IPS-18a (cell line): ENCODE measurements at regions not wholly inside any gene's neighbourhood (a gene's known extent, or its start where the extent isn't known, plus 50 kb on each side); places are given as distances from the start of the nearest gene placed in this dataset.
"Not testable (repeated sequence)": the region's sequence is repeated elsewhere in the genome, so short reads cannot be mapped to it uniquely, and the experiment has no call there.

Experiments
- H3K27ac ChIP-seq: one replicate; pipeline ENCODE4 v1.5.1; 2013; ENCODE audit warnings: low read length
- H3K27me3 ChIP-seq: one replicate; pipeline ENCODE4 v1.6.1; 2013; ENCODE audit warnings: mild to moderate bottlenecking, low read length; ENCODE audit not compliant: control insufficient read depth, insufficient read depth
- H3K36me3 ChIP-seq: one replicate; pipeline ENCODE4 v1.6.1; 2013; ENCODE audit warnings: low read depth, low read length; ENCODE audit not compliant: control insufficient read depth
- H3K4me1 ChIP-seq: one replicate; pipeline ENCODE4 v1.6.1; 2013; ENCODE audit warnings: low read depth, low read length; ENCODE audit not compliant: control insufficient read depth
- H3K4me3 ChIP-seq: one replicate; pipeline ENCODE4 v1.5.1; 2013; ENCODE audit warnings: low read length
- H3K9ac ChIP-seq: one replicate; pipeline ENCODE4 v1.6.1; 2013; ENCODE audit warnings: mild to moderate bottlenecking, low read length, moderate library complexity
- H3K9me3 ChIP-seq: one replicate; pipeline ENCODE4 v1.6.1; 2013; ENCODE audit warnings: low read depth, low read length; ENCODE audit not compliant: control insufficient read depth

DNA sequence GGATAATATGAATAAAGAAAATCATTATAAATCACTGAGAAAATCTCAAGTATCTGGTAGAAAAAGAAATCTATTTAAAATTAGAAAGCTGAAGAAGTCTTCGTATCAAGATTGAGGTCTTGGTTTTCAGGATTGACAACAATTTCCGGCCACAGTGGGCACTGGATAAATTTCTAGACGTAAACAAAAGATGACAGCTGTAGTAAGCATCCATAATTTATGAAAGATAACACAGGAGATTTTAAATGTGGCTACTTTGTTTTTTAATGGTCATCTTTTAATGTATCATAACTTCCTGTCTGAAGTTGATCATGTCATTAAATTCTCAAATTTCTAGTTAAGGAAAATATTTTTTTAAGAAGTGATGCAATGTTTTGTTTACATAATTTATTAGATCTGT, 444.2 kb downstream of the HTR1B start:
- Histone ChIP-seq H3K27me3 (no peaks in the 10 kb centered on the region), H3K36me3 (no peaks in the 10 kb centered on the region), H3K9ac (no peak overlapping the region), H3K9me3 (no peaks in the 10 kb centered on the region), H3K27ac (no peak overlapping the region), H3K4me3 (no peak overlapping the region), H3K4me1 (no peaks in the 10 kb centered on the region)

DNA sequence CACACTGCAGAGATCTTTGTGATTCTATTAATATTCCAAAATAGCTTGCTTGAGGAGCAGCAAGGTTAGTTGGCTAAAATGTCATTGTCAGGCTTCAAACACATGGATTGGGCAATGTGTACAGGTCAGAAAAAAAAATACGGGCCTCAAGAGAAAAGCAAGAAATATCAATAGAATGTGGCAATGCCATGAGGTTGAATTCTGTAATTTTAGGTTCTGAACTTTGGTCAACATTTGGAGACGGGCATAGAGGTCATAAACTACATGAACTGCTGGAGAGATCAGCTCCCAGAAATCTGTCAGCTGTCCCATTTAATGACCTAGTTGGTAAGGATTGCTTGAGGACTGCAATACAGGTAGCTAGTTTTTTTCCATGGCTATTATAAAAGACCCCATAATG, 445.8 kb downstream of the HTR1B start:
- no peak overlapping the region for H3K9ac ChIP-seq
- H3K27me3 ChIP-seq = no peaks in the 10 kb centered on the region
- H3K36me3 ChIP-seq = no peaks in the 10 kb centered on the region
- H3K4me1 ChIP-seq = no peaks in the 10 kb centered on the region
- no peaks in the 10 kb centered on the region for H3K9me3 ChIP-seq
- H3K4me3 ChIP-seq = no peak overlapping the region
- H3K27ac ChIP-seq = no peak overlapping the region

DNA sequence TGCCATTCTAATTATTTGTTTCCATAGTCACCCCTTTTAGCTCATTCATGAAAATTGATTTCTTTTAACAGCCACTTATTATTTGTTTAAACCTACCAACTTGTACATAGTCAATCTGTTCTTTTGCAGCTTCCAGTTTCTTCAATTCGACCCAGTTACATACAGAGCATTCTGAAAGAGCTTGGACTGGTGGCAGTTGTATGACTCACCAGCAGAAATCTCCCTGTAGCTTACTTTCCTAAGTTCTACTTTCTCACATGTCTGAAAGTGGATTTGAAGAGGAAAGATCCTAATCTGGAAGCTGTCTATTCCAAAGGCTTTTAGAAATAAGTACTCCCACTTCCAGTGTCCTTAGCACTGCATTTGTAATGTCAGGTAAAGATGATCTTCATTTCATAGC, 447.9 kb downstream of the HTR1B start:
- no peaks in the 10 kb centered on the region for H3K4me1 ChIP-seq
- H3K36me3 ChIP-seq = no peaks in the 10 kb centered on the region

DNA sequence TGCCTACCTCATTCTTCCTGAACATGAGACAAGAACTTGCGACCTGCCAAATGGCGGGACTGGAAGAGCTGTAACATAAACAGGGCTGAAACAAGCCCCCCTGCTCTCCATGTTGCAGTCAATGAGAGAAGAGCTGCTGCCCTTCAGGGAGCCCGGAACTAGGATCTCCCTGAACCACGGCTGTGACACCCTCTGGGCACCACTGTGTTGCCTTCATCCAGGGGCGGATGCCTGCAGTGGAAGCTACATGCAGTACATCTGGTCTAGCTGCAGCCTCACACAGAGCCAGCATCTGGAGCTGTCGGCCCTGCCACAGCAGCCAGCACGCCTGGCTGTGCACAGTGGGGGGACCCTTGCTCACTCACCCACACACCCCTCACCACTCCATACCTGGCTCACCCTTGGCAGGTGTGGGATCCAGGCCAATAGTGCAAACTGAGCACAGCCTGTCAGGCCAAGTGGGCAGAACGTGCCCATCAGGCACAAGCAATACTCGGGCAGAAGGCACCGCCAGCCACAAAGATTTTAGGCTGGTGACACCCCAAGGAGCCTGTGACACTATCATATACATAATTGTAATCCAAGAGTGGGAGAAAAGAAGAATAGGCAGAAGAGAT, 451.3 kb downstream of the HTR1B start:
- H3K27me3 ChIP-seq = no peaks in the 10 kb centered on the region
- H3K9ac ChIP-seq = no peak overlapping the region
- no peak overlapping the region for H3K27ac ChIP-seq
- H3K4me1 ChIP-seq = no peaks in the 10 kb centered on the region
- no peaks in the 10 kb centered on the region for H3K36me3 ChIP-seq
- no peak overlapping the region for H3K4me3 ChIP-seq
- peaks cover 5% of the 10 kb centered on the region for H3K9me3 ChIP-seq

More for the DNA sequence above, 447.9 kb downstream of the HTR1B start:
- Histone ChIP-seq H3K4me3 (no peak overlapping the region), H3K27ac (no peak overlapping the region), H3K27me3 (no peaks in the 10 kb centered on the region), H3K9ac (no peak overlapping the region), H3K9me3 (peaks cover 5% of the 10 kb centered on the region)

DNA sequence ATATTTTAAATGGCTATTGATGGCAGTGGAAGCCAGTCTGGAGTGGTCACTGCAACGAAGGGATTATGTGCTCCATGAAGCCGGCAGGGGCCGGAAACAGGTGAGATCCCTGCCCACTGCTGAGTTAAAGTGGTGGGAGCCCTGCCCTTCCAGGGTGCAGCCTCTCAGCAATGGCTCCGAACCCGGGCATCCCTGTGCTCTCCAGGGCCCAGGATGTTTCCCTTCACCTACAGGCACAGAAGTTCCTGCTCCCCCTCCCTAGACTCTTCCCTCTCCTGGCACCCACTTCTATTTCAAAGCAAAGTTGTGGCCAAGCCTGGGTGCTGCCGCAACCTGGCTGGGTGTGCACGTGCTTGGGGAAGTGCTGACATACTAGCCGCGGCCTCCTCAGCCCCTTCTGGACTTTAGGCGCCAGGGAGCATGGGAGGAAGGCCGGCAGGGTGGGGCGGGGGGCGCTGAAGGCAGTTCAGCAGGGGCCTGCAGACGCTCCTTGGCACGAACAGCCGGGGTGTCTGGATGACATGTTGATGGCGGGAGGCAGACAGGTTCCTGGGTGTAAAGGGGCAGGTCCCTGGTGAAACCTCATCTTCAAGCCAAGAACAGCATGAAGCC, 452.3 kb downstream of the HTR1B start:
- Histone ChIP-seq H3K4me1 (no peaks in the 10 kb centered on the region), H3K9ac (no peak overlapping the region), H3K9me3 (peaks cover 8% of the 10 kb centered on the region), H3K27ac (no peak overlapping the region), H3K36me3 (no peaks in the 10 kb centered on the region), H3K27me3 (no peaks in the 10 kb centered on the region), H3K4me3 (no peak overlapping the region)

DNA sequence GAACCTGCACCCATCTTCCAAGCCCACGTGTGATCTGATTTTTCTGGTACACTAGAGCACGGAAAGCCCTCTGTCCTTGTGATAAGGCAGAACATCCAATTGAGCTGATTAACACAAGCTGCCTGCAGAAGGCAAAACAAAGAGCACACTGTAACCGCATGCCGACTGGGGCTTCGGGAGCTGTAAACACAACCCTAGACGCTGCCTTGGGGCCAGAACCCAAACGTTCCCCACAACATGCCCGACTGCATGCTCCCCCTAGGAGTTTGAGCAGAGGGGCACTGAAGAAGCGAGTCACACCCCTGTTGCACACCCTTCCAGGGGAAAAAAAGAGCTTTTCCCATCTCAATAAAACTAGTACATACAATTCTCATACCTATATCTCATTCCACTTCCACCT, 470.7 kb downstream of the HTR1B start:
- Histone ChIP-seq H3K9ac (no peak overlapping the region), H3K4me1 (no peaks in the 10 kb centered on the region), H3K4me3 (no peak overlapping the region), H3K27me3 (no peaks in the 10 kb centered on the region), H3K9me3 (no peaks in the 10 kb centered on the region), H3K36me3 (no peaks in the 10 kb centered on the region), H3K27ac (no peak overlapping the region)

DNA sequence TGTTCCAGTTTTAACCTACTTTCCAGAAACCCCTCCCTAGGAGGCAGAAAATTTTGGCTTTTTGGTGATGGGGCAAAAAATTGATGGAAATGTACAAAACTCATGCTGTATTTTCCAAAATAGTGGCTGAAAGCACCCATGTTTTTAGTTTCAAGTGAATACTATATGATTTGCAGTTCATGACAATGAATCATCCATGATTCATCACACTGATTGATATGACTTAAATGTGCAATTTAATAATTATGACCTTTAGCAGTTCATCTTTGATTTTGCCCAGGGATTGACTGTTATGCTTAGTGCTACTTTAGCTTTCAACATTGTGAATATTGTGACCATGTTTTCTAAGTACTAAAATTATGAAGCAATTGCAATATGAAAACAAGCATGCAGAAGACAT, 478.7 kb downstream of the HTR1B start:
- Histone ChIP-seq H3K4me1 (no peaks in the 10 kb centered on the region), H3K4me3 (no peak overlapping the region), H3K9ac (no peak overlapping the region), H3K36me3 (no peaks in the 10 kb centered on the region), H3K27ac (no peak overlapping the region), H3K9me3 (no peaks in the 10 kb centered on the region), H3K27me3 (no peaks in the 10 kb centered on the region)

DNA sequence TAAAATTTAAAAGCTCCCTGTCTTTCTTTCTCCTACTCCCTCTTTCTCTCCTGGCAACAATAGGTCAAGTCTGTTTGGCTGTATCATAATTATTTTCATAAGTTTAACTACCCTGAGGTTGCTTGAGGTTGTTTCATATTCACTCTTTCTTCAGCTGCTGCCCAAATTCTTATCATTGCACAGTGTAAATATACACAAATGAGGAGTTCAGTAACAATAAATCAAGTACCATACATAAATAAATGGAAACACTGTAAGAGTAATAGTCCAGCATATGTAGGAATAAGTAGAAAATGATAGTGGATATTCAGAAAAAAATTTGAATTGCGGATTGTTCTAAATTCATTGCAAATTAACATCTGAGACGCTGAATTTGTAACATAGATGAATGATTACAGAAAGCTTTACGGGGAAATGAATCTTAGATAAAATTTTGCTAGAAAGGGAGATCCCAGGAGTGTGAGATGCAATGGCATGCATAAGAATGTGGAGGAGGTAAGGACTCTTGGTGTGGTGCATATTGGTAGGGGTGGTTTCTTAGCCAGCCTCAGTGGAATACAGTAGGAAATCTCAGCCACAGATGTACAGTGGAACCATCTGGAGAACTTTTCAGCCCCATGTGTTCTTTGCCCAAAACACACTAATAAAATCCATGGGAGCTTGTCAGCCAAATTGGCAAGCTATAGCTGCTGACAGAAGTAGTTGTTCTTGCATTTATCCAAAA, 480.7 kb downstream of the HTR1B start:
- H3K27ac ChIP-seq = no peak overlapping the region
- H3K36me3 ChIP-seq = no peaks in the 10 kb centered on the region
- no peak overlapping the region for H3K9ac ChIP-seq
- no peaks in the 10 kb centered on the region for H3K9me3 ChIP-seq
- H3K4me3 ChIP-seq = no peak overlapping the region
- H3K27me3 ChIP-seq = no peaks in the 10 kb centered on the region
- no peaks in the 10 kb centered on the region for H3K4me1 ChIP-seq

DNA sequence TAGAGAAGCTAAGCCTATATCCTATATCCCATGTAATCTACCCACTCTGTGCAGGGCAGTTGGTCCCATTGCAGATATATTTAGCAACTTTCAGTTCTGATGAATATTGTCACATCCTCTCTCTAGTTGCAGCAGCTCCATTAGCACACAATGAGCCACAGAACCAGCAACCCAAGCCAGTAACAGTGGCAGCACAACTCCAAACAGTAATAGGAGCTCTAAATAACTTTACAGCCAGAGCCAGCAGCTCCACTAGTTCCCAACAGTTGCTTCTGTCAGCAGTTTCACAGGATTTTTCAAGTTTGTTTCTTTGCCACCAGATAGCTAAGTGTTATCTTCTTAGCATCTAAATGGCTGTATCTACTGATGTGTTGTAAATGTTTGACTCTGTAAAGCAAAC, 490.8 kb downstream of the HTR1B start:
- H3K9me3 ChIP-seq = no peaks in the 10 kb centered on the region
- H3K4me1 ChIP-seq = no peaks in the 10 kb centered on the region
- H3K27ac ChIP-seq = no peak overlapping the region
- no peaks in the 10 kb centered on the region for H3K36me3 ChIP-seq
- H3K27me3 ChIP-seq = no peaks in the 10 kb centered on the region
- H3K4me3 ChIP-seq = no peak overlapping the region
- H3K9ac ChIP-seq = no peak overlapping the region

DNA sequence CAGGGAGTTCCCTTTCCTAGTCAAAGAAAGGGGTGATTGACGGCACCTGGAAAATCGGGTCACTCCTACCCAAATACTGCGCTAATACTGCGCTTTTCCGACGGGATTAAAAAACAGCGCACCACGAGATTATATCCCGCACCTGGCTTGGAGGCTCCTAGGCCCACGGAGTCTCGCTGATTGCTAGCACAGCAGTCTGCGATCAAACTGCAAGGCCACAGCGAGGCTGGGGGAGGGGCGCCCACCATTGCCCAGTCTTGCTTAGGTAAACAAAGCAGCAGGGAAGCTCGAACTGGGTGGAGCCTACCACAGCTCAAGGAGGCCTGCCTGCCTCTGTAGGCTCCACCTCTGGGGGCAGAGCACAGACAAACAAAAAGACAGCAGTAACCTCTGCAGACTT, 504.1 kb downstream of the HTR1B start:
- H3K4me3 ChIP-seq, H3K9ac ChIP-seq, H3K36me3 ChIP-seq: not testable (repeated sequence)

DNA sequence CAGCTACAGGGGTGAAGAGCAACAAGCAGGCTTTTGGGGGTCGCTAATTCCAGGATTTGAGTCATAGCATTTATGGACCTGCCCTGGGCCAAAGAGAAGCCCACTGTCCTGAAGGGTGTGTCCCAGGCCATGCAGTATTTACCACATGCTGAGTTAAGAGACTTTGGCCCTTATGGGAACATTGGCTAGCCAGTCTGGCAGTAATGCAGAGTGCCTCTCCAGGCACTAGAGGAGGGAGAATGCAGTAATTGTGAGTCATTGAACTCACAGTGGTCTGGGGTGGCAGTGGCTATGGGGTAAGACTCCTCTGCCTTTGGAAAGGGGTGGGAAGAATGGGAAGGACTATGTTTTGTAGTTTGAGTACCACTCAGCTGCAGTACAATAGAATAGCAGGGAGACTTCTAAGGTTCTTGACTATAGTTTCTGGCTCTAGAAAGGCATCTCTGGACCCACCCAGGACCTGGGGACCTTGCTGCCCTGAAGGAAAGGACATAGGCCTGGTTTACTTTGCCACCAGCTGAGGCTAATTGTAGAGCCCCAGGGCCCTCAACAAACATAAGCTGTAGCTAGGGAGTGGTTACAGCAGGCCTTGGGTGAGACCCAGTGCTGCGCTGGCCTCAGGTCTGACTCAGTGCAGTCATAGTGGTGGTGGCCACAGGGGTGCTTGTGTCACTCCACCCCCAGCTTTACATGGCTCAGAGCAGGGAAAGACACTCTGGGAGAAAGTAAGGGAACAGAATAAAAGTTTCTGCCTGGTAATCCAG, 520.9 kb downstream of the HTR1B start:
- no peaks in the 10 kb centered on the region for H3K27me3 ChIP-seq
- H3K9me3 ChIP-seq = no peaks in the 10 kb centered on the region
- H3K27ac ChIP-seq = no peak overlapping the region
- no peak overlapping the region for H3K9ac ChIP-seq
- H3K4me1 ChIP-seq = no peaks in the 10 kb centered on the region
- H3K4me3 ChIP-seq = no peak overlapping the region
- no peaks in the 10 kb centered on the region for H3K36me3 ChIP-seq

More for the DNA sequence above, 504.1 kb downstream of the HTR1B start:
- not testable (repeated sequence) for H3K27ac ChIP-seq, H3K27me3 ChIP-seq, H3K9me3 ChIP-seq, H3K4me1 ChIP-seq
